HG03103 (cell line): ENCODE measurements at regions not wholly inside any gene's neighbourhood (a gene's known extent, or its start where the extent isn't known, plus 50 kb on each side); places are given as distances from the start of the nearest gene placed in this dataset.
"Not testable (repeated sequence)": the region's sequence is repeated elsewhere in the genome, so short reads cannot be mapped to it uniquely, and the experiment has no call there.

Experiments used
- ATAC-seq: cut with Tn5 transposase; IDR thresholded peaks from one replicate; pipeline ENCODE4 v1.9.1; 2021; ENCODE audit warnings: low read depth; ENCODE audit not compliant: unreplicated experiment

DNA sequence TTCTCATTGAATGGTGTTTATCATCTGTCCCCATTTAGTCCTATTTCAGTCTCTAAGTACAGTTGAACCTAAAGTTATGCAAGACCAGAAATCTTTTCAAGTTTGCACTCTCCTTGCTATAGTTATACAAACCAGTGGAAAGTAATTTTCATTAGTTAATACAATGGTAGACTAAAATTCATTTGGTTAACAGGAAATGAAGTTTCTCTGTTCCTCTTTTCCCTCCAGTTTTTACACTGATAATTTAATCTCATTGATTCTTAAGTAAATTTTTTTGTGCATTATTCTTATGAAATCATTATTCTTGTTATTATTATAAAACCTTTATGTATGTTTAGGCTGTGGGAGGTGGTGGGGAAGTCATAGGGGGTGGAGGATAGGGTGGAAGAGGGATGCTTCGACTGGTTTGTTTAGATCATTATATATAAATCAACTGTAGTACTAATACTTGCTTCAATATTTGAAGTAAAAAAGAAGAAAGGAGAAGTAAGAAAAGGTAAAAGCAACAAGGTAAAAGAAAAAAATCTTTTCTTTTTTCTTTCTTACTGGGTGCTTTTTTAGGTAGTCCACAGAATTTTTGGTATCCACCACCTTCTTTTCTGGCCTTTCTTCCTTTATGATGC is 104.1 kb downstream of the GPR85 start:
- ATAC-seq: peak; percentile 68

DNA sequence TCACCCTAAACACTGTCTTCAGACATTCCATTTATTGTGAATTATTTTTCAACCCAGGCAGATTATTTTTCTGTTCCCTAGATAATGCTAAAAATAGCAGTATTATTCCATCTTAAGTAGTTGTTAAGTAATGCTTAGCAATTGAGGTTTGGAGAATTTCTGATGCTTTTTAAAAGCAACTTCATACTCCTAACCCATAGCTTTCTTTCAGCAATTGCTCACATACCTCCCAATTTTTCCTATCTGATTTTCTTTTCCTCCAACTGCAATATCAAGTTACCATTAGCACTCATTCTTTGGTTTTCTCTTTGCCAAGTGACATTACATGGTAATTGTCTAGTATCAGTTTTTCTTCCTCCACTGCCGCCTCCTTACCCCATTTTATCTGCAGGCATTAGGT is 104.7 kb downstream of the GPR85 start:
- ATAC-seq: peak; percentile 11

DNA sequence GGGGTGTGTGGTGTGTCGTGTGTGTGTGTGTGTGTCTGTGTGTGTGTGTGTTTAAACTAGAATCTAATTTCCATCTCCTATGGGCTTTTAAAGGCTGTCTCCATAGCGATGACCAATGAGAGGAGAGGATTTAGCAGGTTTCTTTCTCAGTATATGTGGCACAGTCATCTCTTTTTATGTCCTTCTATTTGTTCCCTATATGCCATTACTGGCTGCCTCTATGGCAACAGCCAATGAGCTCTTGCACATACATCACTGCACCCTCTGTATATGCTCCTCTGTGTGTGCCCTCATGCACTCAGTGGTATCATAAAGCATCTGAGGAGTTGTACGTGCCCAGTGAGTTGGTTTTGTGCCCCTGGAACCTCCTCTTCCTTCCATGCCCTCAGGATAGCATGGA is 107.6 kb downstream of the GPR85 start:
- ATAC-seq: not testable (repeated sequence)

DNA sequence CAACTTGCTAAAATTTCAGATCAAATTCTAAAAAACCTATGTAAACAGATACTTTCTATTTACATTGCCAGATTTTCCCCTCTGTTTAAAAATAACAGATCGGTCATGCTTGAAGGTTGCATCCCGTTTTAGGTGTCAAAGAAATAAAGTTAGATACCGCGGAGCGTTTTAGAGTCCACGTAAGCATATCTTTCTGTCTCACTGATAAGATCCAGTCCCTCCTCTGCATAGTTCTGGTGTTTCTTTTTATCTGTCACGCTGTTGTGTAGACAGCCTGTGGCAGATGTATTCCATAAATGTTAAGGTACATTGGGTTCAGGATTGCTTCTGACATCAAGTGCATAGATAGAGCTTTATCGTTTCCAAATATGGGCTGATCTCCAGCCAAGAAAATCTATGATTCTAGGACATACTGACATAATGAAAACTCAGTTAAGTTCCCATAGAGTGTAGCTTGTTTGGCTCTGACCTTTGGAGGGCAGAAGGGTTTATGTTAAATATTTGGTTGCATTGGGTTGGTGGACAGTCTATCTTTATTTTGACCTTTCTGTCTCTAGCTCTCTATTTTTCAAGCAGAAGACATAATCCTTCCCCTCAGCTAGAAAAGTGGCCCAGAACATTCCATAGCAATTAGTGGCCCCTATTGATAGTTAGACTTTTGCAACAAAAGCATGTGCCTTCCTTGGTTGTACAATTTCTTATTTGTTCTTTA is 109.2 kb downstream of the GPR85 start:
- not testable (repeated sequence) for ATAC-seq

DNA sequence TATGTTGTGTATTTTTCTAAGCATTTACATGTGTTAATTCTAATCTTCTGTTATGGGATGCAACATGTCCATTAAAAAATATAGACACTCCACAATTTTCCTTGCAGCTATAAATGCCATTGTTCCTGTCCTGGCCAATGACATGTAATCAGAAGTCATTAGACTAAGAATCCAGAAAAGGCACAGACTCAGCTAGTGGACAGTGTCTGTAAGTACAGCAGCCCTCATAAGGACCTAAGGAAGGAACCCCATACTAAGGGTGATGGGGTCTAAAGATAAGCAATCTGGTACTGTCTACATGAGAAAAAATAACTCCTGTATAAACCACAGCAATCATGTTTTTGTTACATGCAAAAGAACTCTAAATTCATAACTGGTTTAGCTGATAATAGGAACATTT is 115.9 kb downstream of the GPR85 start:
- peak; percentile 69 for ATAC-seq

DNA sequence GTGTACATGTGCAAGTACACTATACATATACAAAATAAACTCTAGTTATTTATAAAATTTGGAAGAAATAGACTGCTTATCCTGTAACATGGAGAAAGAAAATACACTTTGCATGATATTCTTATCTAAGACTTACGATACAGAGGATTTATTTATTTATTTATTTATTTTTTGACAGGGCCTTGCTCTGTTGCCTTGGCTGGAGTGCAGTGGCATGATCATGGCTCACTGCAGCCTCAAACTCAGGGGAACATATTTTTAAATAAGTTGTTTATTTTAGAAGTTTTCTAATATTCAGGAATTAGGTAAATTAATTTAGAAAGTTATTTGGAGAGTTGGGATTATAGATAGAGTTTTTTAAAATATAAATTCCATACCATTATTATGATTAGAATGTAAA is 116.7 kb downstream of the GPR85 start:
- ATAC-seq: no peak

DNA sequence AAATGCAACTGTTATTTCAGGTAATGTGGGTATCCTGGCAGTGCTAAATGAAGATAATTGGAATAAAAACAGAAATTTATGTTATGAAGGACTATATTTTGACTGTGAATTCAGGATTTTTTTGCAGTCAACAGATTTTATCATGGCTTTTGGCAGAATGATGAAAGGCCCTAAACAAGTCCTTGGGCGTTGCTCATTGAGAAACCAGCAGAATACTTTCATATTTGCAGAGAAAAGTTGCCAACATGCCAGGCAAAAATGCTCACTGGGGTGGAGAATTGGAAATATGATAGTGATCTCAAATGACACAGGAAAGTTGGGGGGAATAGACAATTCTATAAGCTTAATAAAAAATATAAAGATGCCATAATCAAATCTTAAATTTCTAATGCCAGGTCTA is 121.1 kb downstream of the GPR85 start:
- ATAC-seq: no peak

DNA sequence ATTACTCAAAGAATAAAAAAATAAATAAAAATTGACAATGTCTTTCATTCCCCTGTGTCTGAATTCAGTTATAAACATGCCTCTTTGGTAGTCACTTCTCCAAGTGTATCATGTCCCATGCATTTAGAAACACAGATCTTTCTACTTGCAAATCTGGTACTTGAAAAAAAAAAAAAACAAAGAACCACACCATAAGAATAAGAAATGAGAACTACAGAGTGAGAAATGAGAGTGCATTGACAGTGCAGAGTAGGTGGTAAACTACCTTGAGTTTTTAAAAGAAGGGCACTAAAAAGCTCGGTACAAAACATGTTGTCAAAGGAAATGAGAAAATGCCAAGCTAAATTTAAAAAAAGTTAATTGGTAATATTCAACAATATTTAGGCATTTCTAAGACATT is 123.0 kb downstream of the GPR85 start:
- no peak for ATAC-seq

DNA sequence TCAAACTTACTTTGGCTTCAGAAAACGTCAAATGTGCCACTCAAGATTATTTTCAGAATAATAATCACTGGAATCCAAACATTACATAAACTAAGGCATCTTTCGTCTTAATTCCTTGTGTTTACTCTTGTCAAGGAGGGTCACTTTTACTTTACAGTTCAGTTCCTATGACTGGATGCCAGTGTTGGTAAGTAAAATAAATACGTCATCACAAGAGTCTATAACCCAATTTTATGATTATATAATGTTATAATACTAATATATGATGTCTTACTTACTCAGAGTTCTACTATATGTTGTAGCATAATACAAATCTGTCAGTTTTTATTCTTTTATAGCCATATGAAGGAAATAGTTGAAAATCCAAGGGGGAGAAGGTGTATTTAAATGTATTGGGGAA is 123.8 kb downstream of the GPR85 start:
- no peak for ATAC-seq

DNA sequence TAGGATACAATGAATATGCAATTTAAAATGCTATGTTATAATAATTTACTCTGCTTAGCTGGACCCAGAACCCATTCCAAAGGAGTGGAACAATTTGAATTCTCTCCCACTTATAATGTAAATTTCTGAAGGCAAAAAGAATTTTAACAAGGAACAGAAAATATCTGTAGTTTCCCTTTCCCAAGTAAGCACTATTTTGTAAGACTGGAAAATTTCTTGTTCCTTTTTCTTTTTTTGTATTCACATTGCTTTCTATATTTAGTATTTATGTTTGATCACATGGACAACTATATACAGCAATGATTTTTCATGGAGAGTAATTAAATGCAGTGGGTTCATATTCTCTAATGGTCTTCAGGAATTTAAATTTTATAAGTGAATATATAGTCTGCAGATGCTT is 127.4 kb downstream of the GPR85 start:
- ATAC-seq: no peak

DNA sequence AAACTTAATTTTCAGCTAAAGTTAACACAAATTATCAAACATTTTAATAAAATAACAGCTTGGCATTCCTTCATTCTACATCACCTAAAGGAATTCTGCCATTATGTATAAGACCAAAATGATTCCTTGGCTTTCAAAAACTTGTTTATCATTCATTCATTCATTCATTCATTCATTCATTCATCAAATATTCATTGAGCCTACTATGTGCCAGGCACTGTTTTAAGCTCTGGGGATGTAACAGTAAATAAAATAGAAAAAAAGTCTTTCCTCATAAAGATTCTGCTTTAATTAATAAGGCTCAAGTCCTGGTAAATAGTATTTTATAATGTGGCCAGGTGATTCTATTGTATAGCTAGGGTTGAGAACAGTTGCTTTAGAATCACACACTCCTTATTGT is 127.9 kb downstream of the GPR85 start:
- no peak for ATAC-seq

DNA sequence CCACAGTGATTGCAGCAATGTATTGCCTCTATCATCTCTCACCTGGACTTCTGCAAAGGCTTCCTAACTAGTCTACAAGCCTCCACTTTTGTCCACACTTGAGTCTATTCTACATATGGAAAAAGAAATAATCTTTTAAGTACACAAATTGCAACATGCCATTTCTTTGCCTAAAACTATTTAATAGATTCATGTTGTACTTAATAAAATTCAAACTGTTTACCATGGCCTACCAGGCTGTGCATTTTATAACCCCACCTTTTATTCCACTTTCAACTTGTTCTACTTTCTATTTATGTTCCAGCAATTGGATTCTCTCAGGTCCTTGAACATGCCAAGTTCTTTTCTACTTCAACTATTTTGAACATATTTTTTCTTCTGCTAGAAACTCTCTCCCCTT is 128.7 kb downstream of the GPR85 start:
- no peak for ATAC-seq

DNA sequence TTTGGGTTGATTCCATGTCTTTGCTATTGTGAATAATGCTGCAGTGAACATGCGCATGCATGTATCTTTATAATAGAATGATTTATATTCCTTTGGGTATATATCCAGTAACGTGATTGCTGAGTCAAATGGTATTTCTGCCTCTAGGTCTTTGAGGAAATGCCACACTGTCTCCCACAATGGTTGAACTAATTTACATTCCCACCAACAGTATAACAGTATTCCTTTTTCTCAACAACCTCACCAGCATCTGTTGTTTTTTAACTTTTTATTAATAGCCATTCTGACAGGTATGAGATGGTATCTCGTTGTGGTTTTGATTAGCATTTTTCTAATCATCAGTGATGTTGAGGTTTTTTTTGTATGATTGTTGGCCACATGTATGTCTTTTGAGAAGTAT is 133.6 kb downstream of the GPR85 start:
- not testable (repeated sequence) for ATAC-seq

DNA sequence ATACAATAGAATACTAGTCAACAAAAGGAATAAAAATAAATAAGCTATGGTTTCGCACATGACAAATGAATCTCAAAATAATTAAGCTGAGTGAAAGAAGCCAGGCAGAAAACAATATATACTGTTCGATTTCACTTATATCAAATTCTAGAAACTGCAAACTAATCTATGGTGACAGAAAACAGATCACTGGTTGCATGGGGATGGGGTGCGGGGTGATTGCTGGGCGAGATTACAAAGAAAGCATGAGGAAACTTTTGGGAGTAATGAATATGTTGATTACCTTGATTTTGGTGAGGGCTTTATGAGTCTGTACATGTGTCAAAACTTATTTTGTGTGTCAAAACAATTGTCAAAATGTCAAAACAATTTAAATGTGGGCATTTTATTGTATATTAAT is 135.6 kb downstream of the GPR85 start:
- ATAC-seq: no peak

DNA sequence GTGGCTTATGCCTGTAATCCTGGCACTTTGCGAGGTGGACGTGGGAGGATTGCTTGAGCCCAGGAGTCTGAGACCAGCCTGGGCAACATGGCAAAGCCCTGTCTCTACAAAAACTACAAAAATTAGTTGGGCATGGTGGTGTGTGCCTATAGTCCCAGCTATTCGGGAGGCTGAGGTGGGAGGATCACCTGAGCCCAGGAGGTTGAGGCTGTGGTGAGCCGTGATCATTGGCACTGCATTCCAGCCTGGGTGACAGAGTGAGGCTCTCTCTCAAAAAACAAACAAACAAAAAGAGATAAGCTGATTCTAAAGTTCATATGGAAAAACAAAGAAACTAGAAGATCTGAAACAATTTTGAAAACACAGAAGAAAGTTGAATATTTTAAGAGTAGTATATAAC is 136.9 kb downstream of the GPR85 start:
- ATAC-seq: not testable (repeated sequence)

DNA sequence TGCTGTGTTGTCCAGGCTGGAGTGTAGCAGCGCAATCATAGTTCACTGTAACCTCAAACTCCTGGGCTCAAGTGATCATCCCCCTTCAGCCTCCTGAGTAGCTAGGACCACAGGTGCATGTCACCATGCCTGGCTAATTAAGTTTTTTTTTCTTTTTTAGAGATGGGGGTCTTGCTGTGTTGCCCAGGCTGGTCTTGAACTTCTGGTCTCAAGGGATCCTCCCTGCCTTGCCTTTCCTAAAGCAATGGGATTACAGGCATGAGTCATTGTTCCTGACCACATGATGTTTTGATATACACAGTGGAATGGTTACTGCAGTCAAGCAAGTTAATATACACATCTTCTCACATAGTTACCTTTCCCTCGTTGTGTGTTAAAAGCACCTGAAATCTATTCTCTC is 140.3 kb downstream of the GPR85 start:
- no peak for ATAC-seq

DNA sequence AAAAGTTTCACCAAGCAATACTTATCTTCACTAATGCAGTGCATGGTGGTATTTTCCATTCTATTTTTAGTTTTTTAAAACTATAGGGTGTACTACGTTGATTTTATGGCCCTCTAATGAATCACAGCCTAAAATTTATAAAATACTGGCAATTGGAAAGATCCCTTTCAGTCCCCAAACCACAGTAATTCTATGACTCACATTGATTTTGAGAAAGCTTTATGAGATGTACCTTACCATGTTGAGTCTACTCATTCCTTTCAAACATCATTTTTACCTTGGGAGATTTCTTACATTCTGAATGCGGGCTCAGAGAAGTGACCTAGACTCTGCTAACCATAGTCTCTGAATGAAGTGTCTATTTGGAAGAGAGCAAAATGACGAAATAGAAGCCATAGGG is 141.6 kb downstream of the GPR85 start:
- ATAC-seq: no peak

DNA sequence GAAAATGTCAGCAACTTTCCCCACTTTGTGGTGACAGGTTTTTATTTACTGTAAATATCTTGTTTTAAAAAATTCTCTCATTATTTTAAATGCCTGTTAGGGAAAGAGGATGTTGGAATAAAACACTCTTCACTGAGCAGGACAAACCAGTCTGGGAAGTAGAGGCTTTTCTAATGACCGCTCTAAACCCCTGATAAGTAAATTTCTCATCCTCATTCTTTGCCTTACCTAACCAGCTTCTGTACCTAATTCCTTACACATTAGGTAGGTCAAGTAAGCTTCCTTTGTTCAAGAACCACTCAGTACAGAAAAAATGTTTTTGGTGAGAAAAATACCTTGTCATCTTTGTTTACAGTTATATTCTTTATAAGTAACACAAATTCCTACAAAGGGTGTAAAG is 143.6 kb downstream of the GPR85 start:
- no peak for ATAC-seq

DNA sequence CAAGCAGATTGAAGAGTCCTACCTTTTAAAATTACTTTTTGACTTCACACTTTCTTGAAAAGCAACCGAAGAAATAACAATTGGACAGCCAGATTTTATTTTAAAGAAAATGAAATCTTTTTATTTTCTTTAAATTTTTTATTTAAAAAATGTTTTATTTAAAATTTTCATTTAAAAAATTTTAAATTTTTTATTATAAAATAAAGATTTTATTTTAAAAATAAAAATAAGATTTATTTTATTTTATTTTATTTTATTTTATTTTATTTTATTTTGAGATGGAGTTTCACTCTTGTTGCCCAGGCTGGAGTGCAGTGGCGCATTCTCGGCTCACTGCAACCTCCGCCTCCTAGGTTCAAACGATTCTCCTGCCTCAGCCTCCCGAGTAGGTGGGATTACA is 144.5 kb downstream of the GPR85 start:
- ATAC-seq: not testable (repeated sequence)

DNA sequence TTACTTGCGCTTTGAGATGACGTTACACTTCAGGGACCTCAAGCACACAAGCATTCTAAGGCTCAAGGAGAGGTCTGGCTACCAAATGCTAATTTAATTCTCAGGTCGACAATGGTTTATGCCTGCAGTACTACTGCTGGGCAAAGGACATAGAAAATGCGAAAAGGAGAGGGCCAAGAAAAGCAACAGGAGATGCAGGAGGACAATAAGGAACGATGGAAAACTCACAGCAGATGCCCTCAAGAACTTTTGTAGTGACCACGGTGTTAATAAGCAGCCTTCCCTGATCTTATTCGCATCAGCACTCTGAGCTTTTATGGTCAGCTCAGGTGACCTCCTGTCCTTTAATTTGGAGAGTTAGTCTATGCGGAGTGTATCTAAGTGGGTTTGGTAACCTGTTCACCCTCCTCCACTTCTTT is 146.3 kb downstream of the GPR85 start:
- ATAC-seq: peak; percentile 37

DNA sequence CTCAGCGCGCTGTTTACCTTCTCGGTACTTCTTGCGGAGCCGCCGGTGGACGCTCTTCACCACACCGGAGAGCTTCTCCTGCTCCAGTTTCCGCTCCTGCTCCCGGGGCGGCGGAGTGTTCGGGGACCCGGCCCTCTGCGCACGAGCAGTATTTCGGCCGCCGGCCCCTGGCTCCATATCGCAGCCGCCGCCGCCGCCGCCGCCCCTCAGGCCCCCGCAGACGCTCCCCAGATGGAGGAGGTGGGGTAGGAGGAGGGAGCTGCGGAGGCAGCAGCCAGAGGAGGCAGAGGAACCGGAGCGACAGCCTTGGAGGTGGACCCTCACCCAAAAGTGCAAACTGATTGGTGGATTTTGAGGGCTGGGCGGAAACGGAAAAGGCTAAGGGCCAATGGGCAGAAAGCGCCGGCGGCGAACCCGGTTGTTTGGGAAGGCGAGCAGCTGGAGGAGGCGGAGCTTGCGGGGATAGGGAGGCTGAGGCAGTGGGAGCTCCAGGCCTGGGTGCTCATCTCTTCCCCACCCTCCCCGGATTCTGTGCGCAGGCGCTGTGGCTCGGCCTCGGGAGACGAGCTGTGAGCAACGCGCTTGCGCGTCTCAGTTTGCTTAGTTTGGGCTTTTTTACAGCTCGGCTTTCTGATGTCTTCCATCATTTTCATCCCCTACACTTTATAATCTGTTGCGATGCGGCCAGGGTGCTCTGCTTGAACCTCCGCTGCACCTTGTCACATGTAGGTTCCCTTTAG is 146.9 kb downstream of the GPR85 start:
- peak; percentile 93 for ATAC-seq
